HepG2 (cell line): ENCODE measurements at regions not wholly inside any gene's neighbourhood (a gene's known extent, or its start where the extent isn't known, plus 50 kb on each side); places are given as distances from the start of the nearest gene placed in this dataset.
A peak's percentile ranks its signal among the peaks of the same experiment; 100 is the strongest.

Experiments used
- ATAC-seq: fragments of 200-7000 bp; cut with Tn5 transposase; 3 replicates; pipeline ENCODE4 v1.9.1; 2020; ENCODE audit warnings: mild to moderate bottlenecking, moderate library complexity
- BruUV-seq: library from RNA; stranded (reverse); fragments of 400-500 nt; replicated peaks from 2 replicates; lab custom pipeline; 2021; lab: Mats Ljungman, UMichigan
- CTCF ChIA-PET: fragments of 300-600 bp; formaldehyde crosslinking; extraction: SDS; loops from one replicate; lab custom pipeline; 2021; ENCODE audit warnings: low total read pairs, inconsistent platforms, low intra/inter-chr PET ratio; lab: Yijun Ruan, JAX
- POLR2A ChIA-PET: fragments of 350-600 bp; sonication (Branson Sonifier 250); formaldehyde crosslinking; loops from one replicate; lab custom pipeline; 2020; ENCODE audit warnings: antibody characterized with exemption, inconsistent platforms; lab: Yijun Ruan, JAX
- DNase-seq: peaks from one replicate; pipeline ENCODE4 v3.0.0-alpha.2; 2015; ENCODE audit warnings: low spot score
- FAIRE-seq: peaks from 3 replicates; lab custom pipeline; 2011; peaks lifted over from hg19 to GRCh38; lab: Jason Lieb, UNC
- H2AFZ ChIP-seq: one replicate; pipeline ENCODE4 v1.6.1; 2011; ENCODE audit warnings: low read length, inconsistent platforms
- H3K27ac ChIP-seq: fragments of 300-600 bp; 3 replicates; pipeline ENCODE4 v1.8.0; 2011; ENCODE audit warnings: mixed run types, mild to moderate bottlenecking, mixed read lengths, low read length, inconsistent platforms; ENCODE audit not compliant: insufficient read depth; ENCODE audit errors: extremely low read length
- H3K27me3 ChIP-seq, 2 experiments: fragments of 200-600 bp in 1 of 2; 2 replicates in 1 of 2; 3 replicates in 1 of 2; pipeline versions ENCODE4 v1.6.0 to v1.8.0; 2011; ENCODE audit warnings: low read length in 2 of 2, mild to moderate bottlenecking in 2 of 2, moderate library complexity in 2 of 2, inconsistent platforms in 1 of 2; ENCODE audit not compliant: insufficient read depth in 2 of 2, control insufficient read depth in 1 of 2
- H3K36me3 ChIP-seq, 2 experiments: fragments of 200-600 bp in 1 of 2; replicated peaks in 1 of 2; 2 replicates in 1 of 2; 3 replicates in 1 of 2; pipeline versions ENCODE4 v1.5.1 to v1.8.0; 2011; ENCODE audit warnings: low read length in 2 of 2, inconsistent platforms in 1 of 2; ENCODE audit not compliant: insufficient read depth in 2 of 2, control insufficient read depth in 1 of 2
- H3K4me1 ChIP-seq: 2 replicates; pipeline ENCODE4 v1.5.1; 2012; ENCODE audit warnings: low read length, inconsistent platforms; ENCODE audit not compliant: insufficient read depth
- H3K4me2 ChIP-seq: 2 replicates; pipeline ENCODE4 v1.6.0; 2011; ENCODE audit warnings: low read depth, low read length, inconsistent platforms
- H3K4me3 ChIP-seq, 3 experiments: fragments of 200-600 bp in 1 of 3; sonication (generic), shearing (Covaris generic) in 1 of 3; replicated peaks in 1 of 3; 2 replicates each; pipeline ENCODE4 v1.5.1; 2011 to 2016; ENCODE audit warnings: low read length in 3 of 3, inconsistent platforms in 2 of 3, low read depth in 2 of 3, mild to moderate bottlenecking in 2 of 3, control low read depth in 1 of 3, mixed read lengths in 1 of 3; ENCODE audit not compliant: insufficient read depth in 1 of 3
- H3K79me2 ChIP-seq: one replicate; pipeline ENCODE4 v1.6.1; 2011; ENCODE audit warnings: low read length, inconsistent platforms; ENCODE audit not compliant: insufficient read depth
- H3K9ac ChIP-seq: 2 replicates; pipeline ENCODE4 v1.6.0; 2011; ENCODE audit warnings: mild to moderate bottlenecking, low read depth, low read length, inconsistent platforms; ENCODE audit not compliant: insufficient read depth
- H3K9me3 ChIP-seq: 2 replicates; pipeline ENCODE4 v1.5.1; 2012; ENCODE audit warnings: mild to moderate bottlenecking, low read length
- H4K20me1 ChIP-seq: 2 replicates; pipeline ENCODE4 v1.6.0; 2011; ENCODE audit warnings: inconsistent platforms, mild to moderate bottlenecking, low read length, moderate library complexity; ENCODE audit not compliant: insufficient read depth
- CEBPB ChIP-seq: IDR thresholded peaks from 2 replicates; pipeline ENCODE4 v1.6.1; 2011; ENCODE audit warnings: low read depth, low read length, improper control_type of control experiment, borderline replicate concordance
- FOSL2 ChIP-seq: sonication (generic); formaldehyde crosslinking; IDR thresholded peaks from 2 replicates; pipeline ENCODE4 v1.4.0; 2020; ENCODE audit warnings: missing genetic modification reagents
- HCFC1 ChIP-seq: fragments of 150-350 bp; IDR thresholded peaks from 2 replicates; pipeline ENCODE4 v1.6.1; 2014; ENCODE audit warnings: low read depth, low read length
- HNF4G ChIP-seq, 2 experiments: sonication (generic) in 1 of 2; formaldehyde crosslinking in 1 of 2; IDR thresholded peaks; 2 replicates each; pipeline versions ENCODE4 v1.4.0 to v1.6.1; 2011 to 2020; ENCODE audit warnings: borderline replicate concordance in 2 of 2, low read depth in 2 of 2, mild to moderate bottlenecking in 2 of 2, low read length in 1 of 2, missing genetic modification reagents in 1 of 2, moderate library complexity in 1 of 2
- HOXA9 ChIP-seq: sonication (generic); formaldehyde crosslinking; IDR thresholded peaks from 2 replicates; pipeline ENCODE4 v1.8.1; 2022; ENCODE audit warnings: missing genetic modification reagents, mild to moderate bottlenecking, moderate library complexity, borderline replicate concordance
- MIXL1 ChIP-seq: IDR thresholded peaks from 2 replicates; pipeline ENCODE4 v1.6.1; 2016
- MXD3 ChIP-seq: IDR thresholded peaks from 2 replicates; pipeline ENCODE4 v1.6.1; 2016; ENCODE audit warnings: mild to moderate bottlenecking, missing biosample characterization, missing genetic modification reagents
- NR2C2 ChIP-seq: sonication (generic); formaldehyde crosslinking; IDR thresholded peaks from 2 replicates; pipeline ENCODE4 v1.4.0; 2020; ENCODE audit warnings: missing genetic modification reagents, mild to moderate bottlenecking, moderate library complexity, borderline replicate concordance
- RFXAP ChIP-seq: sonication (generic); formaldehyde crosslinking; IDR thresholded peaks from 2 replicates; pipeline ENCODE4 v1.4.0; 2020; ENCODE audit warnings: missing genetic modification reagents, borderline replicate concordance
- ZFP41 ChIP-seq: sonication (generic); formaldehyde crosslinking; IDR thresholded peaks from 2 replicates; pipeline ENCODE4 v1.4.0; 2020; ENCODE audit warnings: mild to moderate bottlenecking, missing genetic modification reagents, borderline replicate concordance
- ZNF12 ChIP-seq: sonication (generic); formaldehyde crosslinking; IDR thresholded peaks from 2 replicates; pipeline ENCODE4 v1.5.0; 2020; ENCODE audit warnings: missing genetic modification reagents
- ZNF383 ChIP-seq: sonication (generic); formaldehyde crosslinking; IDR thresholded peaks from 2 replicates; pipeline ENCODE4 v1.4.0; 2020; ENCODE audit warnings: missing genetic modification reagents, mild to moderate bottlenecking, borderline replicate concordance
- ZNF501 ChIP-seq: sonication (generic); formaldehyde crosslinking; IDR thresholded peaks from 2 replicates; pipeline ENCODE4 v1.5.1; 2020; ENCODE audit warnings: mild to moderate bottlenecking, moderate library complexity, missing genetic modification reagents
- ZNF570 ChIP-seq: sonication (generic); formaldehyde crosslinking; IDR thresholded peaks from 2 replicates; pipeline ENCODE4 v1.4.0; 2020; ENCODE audit warnings: mild to moderate bottlenecking, missing genetic modification reagents, borderline replicate concordance
- ZNF615 ChIP-seq: sonication (generic); formaldehyde crosslinking; IDR thresholded peaks from 2 replicates; pipeline ENCODE4 v1.5.0; 2020; ENCODE audit warnings: mild to moderate bottlenecking, missing genetic modification reagents, borderline replicate concordance
- ZNF792 ChIP-seq: IDR thresholded peaks from 2 replicates; pipeline ENCODE4 v1.6.1; 2016
- ZNF83 ChIP-seq: sonication (generic); formaldehyde crosslinking; IDR thresholded peaks from 2 replicates; pipeline ENCODE4 v1.4.0; 2020; ENCODE audit warnings: missing genetic modification reagents, mild to moderate bottlenecking, borderline replicate concordance
- WGBS: methylation state at CpG from one replicate; pipeline ENCODE4 v1.1.6; 2017; ENCODE audit warnings: low lambda C conversion rate; 5-methylcytosine and 5-hydroxymethylcytosine counted together
- in situ Hi-C: cut with HindIII; loops from 2 replicates; pipeline ENCODE4 v1.10.0; 2017; ENCODE audit warnings: low pct_unique_long_range_greater_than_20kb; ENCODE audit not compliant: extremely low pct_ligation_motif_present
- intact Hi-C: fragments of 100-400 bp; cut with micrococcal nuclease; formaldehyde crosslinking; loops from one replicate; pipeline ENCODE4 v1.10.0; 2022; ENCODE audit not compliant: unreplicated experiment
- TF ChIP-seq, protein P1 (sequence below): IDR thresholded peaks from 2 replicates; pipeline ENCODE4 v1.6.1; 2016
- TF ChIP-seq, protein P2 (sequence below): sonication (generic); formaldehyde crosslinking; IDR thresholded peaks from 2 replicates; pipeline ENCODE4 v1.4.0; 2020; ENCODE audit warnings: mild to moderate bottlenecking, missing genetic modification reagents

DNA sequence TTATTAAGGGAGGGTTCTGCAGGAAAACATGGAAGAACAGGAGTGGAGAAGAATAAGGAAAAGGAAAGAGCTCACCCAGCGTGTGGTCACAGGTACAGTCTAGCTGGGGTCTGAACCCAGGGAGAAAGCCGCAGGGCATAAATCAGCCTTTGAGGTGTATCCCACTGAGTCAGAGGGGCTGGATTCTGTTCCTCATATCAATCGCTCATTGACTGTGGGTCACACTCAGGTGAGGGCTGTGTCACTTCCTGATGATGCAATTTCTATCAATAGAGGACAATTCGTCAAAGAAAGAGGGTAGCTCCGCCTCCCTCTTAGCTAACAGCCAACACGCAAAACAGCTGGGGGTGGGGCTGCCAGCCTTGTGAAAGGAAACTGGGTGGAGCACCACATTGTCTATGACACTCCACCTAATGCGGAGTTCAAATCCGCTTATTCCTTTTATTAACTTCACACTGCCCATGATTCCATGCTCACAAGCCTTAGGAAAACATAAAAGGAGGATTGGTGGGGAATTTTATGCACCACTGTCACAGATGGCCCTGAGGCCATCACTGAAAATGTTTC is 176.2 kb downstream of the ICE1 start:
- no peak overlapping the region for H3K9ac ChIP-seq
- TF ChIP-seq FOSL2 (CRISPR knock-in tag) (0 out of 2 replicates have a peak, but pooled peaks have one; percentile 11), NR2C2 (CRISPR knock-in tag) (no peak), ZNF792 (no peak), CEBPB (peak; percentile 38; the same call in 1 of the 2 replicates)
- TF ChIP-seq, all 625 proteins: peak for 2
- no peak for ATAC-seq
- Histone ChIP-seq H3K36me3 (no peaks in the 10 kb centered on the region), H3K27me3 (no peaks in the 10 kb centered on the region), H3K4me2 (no peak overlapping the region), H3K27ac (no peak overlapping the region), H2AFZ (no peak overlapping the region), H3K79me2 (no peaks in the 10 kb centered on the region), H3K9me3 (no peaks in the 10 kb centered on the region), H3K4me1 (no peaks in the 10 kb centered on the region), H3K4me3 (no peak overlapping the region), H4K20me1 (no peaks in the 10 kb centered on the region)
- no peak for DNase-seq
- FAIRE-seq = no peak
- CTCF ChIA-PET = no interaction called here
- whole genome bisulfite sequencing = 43% methylated on average over 7 of the region's 8 CpGs
- POLR2A ChIA-PET = no interaction called here
- intact Hi-C loops = no loop called here
- no TSS peak for BruUV-seq
- in situ Hi-C loops = no loop called here

DNA sequence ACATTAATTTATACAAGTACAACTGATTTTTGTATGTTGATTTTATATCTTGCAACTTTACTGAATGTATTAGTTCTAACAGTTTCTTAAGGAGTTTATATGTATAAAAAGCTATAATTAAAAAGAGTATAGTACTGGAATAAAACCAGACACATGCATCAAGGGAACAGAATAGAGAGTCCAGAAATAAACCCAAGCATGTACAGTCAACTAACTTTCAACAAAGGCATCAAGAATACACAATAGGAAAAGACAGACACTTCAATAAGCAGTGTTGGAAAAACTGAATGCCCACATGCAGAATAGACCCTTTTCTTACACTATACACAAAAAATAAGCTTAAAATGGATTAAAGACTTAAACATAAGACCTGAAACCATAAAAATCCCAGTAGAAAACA is 170.9 kb downstream of the ICE1 start:
- ChIA-PET CTCF (no interaction called here), POLR2A (no interaction called here)
- Histone ChIP-seq H3K4me2 (no peak overlapping the region), H4K20me1 (no peaks in the 10 kb centered on the region), H3K9me3 (no peaks in the 10 kb centered on the region), H2AFZ (no peak overlapping the region), H3K79me2 (no peaks in the 10 kb centered on the region), H3K9ac (no peak overlapping the region), H3K4me1 (no peaks in the 10 kb centered on the region), H3K27me3 (peaks cover 2 to 6% of the 10 kb centered on the region in 2 experiments; a peak in 3 of 5 replicates), H3K27ac (no peak overlapping the region), H3K4me3 (no peak overlapping the region), H3K36me3 (no peaks in the 10 kb centered on the region)
- BruUV-seq = no TSS peak
- no peak for DNase-seq
- no peak for FAIRE-seq
- ATAC-seq = no peak
- no peak for TF ChIP-seq MXD3 (CRISPR knock-in tag)
- TF ChIP-seq RFXAP (CRISPR knock-in tag) = no peak
- TF ChIP-seq HOXA9 (CRISPR knock-in tag) = no peak
- no peak for TF ChIP-seq ZFP41 (CRISPR knock-in tag)
- no peak for TF ChIP-seq ZNF383
- TF ChIP-seq ZNF570 (CRISPR knock-in tag) = no peak
- no peak for TF ChIP-seq MIXL1 (CRISPR knock-in tag)
- TF ChIP-seq, protein P1, sequence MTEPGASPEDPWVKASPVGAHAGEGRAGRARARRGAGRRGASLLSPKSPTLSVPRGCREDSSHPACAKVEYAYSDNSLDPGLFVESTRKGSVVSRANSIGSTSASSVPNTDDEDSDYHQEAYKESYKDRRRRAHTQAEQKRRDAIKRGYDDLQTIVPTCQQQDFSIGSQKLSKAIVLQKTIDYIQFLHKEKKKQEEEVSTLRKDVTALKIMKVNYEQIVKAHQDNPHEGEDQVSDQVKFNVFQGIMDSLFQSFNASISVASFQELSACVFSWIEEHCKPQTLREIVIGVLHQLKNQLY (CRISPR knock-in tag) = no peak
- TF ChIP-seq HNF4G (IDR thresholded peaks at IDR 0.05; ENCODE audit: borderline replicate concordance, low read depth, low read length) = no peak
- TF ChIP-seq HNF4G (CRISPR knock-in tag; IDR thresholded peaks at IDR 0.05; ENCODE audit: borderline replicate concordance, low read depth) = no peak
- no peak for TF ChIP-seq ZNF615
- no peak for TF ChIP-seq ZNF501
- TF ChIP-seq, protein P2, sequence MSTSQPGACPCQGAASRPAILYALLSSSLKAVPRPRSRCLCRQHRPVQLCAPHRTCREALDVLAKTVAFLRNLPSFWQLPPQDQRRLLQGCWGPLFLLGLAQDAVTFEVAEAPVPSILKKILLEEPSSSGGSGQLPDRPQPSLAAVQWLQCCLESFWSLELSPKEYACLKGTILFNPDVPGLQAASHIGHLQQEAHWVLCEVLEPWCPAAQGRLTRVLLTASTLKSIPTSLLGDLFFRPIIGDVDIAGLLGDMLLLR (CRISPR knock-in tag) = no peak
- TF ChIP-seq ZNF12 = no peak
- no peak for TF ChIP-seq ZNF83 (CRISPR knock-in tag)
- TF ChIP-seq HCFC1 = no peak
- in situ Hi-C loops = no loop called here
- intact Hi-C loops = no loop called here
